ENCODE measurements at regions not wholly inside any gene's neighbourhood (a gene's known extent, or its start where the extent isn't known, plus 50 kb on each side); places are given as distances from the start of the nearest gene placed in this dataset.

DNA sequence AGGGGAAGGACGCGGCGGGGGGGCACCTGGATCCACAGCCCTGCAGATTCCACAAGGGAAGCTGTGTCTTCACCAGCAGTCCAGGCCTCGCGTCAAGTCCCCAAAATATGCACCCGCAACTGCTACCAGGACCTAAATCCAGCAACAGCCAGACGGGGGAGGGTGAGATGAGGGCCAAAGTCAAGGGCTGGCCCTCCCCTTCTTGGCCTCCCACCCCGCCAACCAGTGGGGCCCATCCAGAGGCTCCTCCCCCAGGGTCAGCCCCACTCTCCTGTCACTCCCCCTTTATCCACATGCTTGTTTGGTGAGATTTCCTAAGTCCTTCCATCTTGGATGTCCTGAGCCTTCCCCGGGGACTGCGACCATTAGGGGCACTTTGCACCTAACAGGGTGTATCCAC is 138.7 kb downstream of the ENGASE start:
- no peak for DNase-seq
- no peak for ATAC-seq

DNA sequence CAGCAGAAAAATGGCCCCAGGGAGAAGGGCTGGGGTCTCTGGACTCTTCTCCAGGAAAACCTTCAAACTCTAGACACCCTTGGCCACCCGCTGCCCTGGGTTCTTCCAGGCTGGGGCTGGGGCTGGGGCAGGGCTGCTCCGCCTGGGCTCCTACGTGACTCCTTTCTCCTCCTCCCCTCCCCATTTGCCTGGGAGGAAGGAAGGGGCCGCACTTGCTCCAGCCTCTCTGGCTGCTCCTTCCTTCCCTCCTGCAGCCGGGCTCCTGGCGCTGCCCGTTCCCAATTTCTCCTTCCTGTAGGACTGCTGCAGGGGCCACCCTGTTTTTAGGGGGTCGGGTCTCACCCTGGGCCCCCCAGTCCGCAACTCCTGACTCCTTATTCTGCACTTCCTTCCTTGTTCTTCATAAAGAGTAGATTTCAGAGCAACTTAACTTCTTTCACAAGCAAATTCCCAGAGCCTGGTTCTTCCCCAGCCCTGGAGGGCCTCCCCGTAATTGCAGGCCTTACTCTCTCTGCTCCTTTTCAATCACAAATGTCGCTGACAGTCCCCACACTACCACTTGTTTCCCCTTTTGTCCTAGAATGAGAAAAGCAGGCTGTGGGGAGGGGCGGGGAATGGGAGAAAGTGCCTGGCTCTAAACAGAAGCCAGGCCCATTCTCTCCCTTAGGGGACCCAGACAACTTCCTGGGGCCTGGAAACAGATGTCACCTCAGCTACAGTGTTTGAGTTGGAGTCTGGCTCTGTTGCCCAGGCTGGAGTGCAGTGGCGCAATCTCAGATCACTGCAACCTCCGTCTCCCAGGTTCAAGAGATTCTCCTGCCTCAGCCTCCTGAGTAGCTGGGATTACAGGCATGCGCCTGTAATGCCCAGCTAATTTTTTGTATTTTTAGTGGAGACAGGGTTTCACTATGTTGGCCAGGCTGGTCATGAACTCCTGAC is 137.8 kb downstream of the ENGASE start:
- intact Hi-C loops (cut with DNase I) = no loop called here
- ATAC-seq (no peak), DNase-seq (no peak)

More for the DNA sequence above, 138.7 kb downstream of the ENGASE start:
- intact Hi-C loops (cut with DNase I) = no loop called here

DNA sequence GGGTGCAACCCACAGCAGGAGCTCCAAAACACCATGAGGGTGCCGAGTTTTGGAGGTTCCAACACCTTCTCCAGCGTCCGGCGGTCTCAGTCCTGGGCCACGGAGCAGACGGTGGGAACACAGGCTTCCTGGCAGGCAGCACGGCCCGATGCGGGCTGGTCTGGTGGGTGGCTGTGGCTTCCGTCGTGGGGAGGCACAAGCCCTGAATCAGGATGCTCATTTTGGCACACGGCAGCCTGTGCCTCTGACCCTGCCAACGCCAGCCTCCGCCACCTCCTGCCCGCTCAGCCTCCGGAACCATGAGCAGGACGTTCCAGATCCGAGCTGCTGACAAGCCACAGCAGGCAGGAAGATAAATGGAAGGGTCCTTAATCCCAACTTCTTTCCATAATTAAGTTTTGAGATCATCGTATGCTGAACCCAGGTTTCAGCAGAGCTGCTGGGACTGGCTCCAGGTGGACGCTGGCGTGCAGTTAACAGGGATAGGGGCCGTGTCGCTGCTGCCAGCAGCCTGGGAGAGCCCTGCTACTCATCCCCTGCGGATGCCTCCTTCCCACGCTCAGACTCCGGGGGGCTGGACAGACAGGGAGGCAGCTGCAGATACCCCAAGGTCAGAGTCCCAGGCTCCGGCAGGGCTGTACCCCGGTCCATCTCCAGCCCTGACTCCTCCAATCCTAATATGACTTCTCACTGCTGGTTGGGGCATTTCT is 136.6 kb downstream of the ENGASE start:
- intact Hi-C loops (cut with DNase I) = no loop called here
- ATAC-seq (no peak), DNase-seq (no peak)

DNA sequence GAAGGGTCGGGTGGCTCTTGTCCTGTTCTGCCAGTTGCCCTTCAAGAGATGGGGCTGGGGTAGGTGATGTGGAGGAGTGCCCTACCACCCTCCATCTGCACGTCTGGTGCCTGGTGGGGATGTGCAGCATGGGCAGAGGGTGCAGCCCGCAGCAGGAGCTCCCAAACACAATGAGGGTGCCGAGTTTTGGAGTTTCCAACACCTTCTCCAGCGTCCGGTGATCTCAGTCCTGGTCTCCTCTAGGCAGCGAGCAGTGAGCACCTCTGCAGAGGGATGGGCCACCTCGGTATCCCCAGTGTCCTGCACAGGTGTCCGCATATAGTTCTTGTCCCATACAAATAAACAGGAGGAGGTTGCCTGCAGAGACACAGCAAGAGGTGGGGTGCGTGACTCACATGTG is 136.0 kb downstream of the ENGASE start:
- DNase-seq (no peak), ATAC-seq (no peak)
- intact Hi-C loops (cut with DNase I) = no loop called here

- ATAC-seq = no peak
- intact Hi-C loops (cut with DNase I) = no loop called here
- DNase-seq = no peak
Measured at GRCh38 chr17:79207960-79208359, 133.3 kb downstream of the ENGASE start.

DNA sequence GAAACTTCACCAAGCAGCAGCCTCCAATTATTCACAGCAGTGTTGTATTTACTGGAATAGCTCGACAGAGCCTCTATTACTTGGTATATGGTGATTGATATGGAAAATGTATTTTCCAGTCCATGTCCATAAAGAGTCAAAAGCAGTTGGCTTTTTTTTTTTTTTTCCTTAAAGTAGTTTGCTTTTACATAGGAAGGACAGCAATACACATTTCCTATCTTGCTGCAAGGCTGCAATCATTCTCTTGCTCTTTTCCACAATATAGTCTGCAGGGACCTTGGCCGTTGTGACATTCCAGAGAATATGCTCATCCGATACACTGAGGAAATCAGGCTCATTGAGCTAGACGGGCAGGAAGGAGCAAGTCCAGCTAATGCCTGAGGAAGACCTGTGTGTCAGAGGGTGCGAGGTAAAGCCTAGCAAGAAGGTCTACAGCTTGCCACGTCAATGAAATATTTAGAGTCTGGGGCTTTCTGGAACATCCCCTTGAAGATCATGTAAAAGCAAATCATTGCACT is 131.1 kb downstream of the ENGASE start:
- intact Hi-C loops (cut with DNase I) = no loop called here
- DNase-seq = no peak
- no peak for ATAC-seq

- intact Hi-C loops (cut with DNase I) = no loop called here
- ATAC-seq = no peak
- no peak for DNase-seq
Measured at GRCh38 chr17:79204261-79204660, 129.6 kb downstream of the ENGASE start.

DNA sequence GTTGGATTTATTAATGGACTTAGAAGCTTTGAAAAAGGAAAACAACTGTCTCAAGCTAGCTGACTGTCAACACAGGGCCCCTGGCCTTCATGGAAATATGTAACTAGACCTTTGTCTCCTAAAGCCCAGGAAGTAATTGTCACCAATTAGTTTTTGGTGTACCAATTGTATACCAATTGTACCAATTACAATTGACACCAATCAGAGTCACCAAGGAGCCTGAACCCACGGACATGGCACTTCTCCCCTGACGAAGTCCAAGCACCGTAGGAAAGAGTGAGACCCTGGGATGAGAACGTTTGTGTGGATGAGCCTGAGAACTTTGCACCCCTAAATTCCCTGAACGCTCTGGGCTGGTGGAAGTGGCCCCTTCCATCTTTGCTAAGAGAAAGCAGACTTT is 129.0 kb downstream of the ENGASE start:
- no peak for DNase-seq
- no peak for ATAC-seq
- intact Hi-C loops (cut with DNase I) = no loop called here

- intact Hi-C loops (cut with DNase I) = no loop called here
- DNase-seq (no peak), ATAC-seq (no peak)
Measured at GRCh38 chr17:79203016-79203415, 128.4 kb downstream of the ENGASE start.

DNA sequence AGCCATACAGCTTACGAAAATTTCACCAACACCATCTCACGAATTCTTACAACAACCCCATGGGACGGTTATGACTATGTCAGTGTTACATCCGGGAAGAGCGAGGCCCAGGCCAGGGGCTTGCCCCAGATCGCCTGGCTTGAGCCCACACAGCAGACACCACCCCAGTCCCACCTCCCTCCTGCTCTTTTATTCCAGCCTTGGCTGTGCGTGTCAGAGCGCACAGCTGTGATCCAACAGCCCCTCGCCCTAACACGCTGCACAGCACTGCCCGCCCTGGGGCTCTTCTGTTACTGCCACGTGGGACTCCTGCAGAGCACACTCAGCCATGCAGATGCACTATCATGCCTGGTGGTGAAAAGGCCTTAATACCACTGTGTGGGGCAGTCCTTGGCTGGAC is 127.9 kb downstream of the ENGASE start:
- ATAC-seq (no peak), DNase-seq (no peak)
- intact Hi-C loops (cut with DNase I) = no loop called here

DNA sequence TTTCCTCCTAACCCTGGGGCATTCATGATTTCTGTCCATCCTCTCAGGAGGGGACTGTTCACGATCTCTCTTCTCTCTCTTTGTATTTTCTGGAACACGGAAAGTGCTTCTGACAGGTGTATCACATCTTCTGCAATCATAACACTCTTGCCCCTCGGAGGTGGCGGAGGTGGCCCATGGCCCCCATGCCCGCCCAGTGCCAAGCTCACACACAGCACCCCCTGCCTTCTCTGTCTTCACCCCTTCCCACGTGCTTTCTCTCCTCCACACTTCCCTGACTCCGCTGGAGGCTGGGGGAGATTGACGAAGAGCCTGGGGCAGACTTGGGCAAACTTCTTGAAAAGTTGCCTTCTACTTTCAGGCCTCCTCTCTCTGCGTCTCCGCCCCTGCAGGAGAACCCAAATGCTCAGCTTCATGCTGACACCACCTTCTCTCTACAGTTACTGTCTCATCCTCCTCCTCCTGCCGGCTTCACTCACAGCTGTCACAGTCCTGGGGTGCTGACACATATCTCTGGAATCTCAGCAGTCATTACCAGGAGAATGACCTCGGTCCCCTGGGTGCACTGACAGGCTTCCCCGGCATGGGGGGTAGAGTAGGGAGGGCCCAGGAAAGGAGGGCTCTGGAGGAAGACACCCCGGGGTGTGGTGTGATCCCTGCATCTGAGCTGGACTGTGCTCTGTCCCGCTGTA is 127.1 kb downstream of the ENGASE start:
- ATAC-seq = no peak
- intact Hi-C loops (cut with DNase I) = no loop called here
- no peak for DNase-seq

- DNase-seq (no peak), ATAC-seq (no peak)
Measured at GRCh38 chr17:79201119-79201518, 126.5 kb downstream of the ENGASE start.

DNA sequence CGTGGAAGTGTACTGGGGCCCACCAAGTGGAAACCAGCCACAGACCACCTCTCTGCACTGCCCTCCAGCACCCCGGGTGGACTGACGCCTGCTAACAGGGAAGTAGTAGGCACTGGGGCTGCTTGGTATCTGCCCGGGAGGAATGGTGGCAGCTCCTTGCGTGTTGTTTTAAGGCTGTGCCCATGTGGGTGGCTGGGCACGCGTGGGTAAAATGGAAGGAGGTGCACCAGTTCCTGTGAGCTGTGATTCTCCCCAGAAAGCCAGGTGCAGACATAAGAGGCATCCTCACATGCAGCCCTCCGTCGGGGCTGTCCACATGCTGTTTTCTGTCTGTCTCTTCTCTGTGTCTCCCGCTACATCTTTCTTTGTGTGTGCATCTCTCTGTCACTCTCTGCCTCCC is 122.3 kb downstream of the ENGASE start:
- DNase-seq = no peak
- intact Hi-C loops (cut with DNase I) = no loop called here
- no peak for ATAC-seq

More at GRCh38 chr17:79201119-79201518, 126.5 kb downstream of the ENGASE start:
- intact Hi-C loops (cut with DNase I) = no loop called here

- peak; percentile 54 for DNase-seq
- ATAC-seq = peak in 1 of 2 donors; percentile 49
- intact Hi-C loops (cut with DNase I) = no loop called here
Measured at GRCh38 chr17:79192503-79193351, 118.1 kb downstream of the ENGASE start.

- DNase-seq = no peak
- intact Hi-C loops (cut with DNase I) = no loop called here
Measured at GRCh38 chr17:79191270-79191934, 116.8 kb downstream of the ENGASE start.

DNA sequence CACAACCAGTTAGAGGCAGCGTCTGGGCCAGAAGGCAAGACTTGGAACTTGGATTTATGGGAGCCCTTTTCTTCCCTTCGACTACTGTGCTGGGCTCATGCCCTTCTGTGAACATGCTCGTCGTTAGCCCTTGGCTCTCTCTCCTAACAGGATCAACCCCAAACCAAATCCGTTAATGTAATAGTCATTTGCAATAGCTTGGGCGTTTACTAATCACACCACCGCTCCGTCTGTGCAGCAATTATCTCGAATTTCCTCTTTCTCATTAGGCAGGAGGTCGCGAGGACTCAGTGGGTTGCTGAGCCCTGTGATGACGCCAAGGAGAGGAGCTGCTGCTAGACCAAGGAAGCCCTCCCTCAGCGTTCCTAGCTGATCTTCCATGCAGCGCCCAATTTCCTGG is 114.7 kb downstream of the ENGASE start:
- intact Hi-C loops (cut with DNase I) = loop anchor here (2.0 to 10.0 kb wide), 2 partner anchors 201 to 205 kb away; no protein-coding TSS in a partner anchor
- DNase-seq (no peak), ATAC-seq (no peak)

More at GRCh38 chr17:79191270-79191934, 116.8 kb downstream of the ENGASE start:
- no peak for ATAC-seq

- ATAC-seq = no peak
- intact Hi-C loops (cut with DNase I) = loop anchor here (2.0 to 10.0 kb wide), 2 partner anchors 202 to 206 kb away; no protein-coding TSS in a partner anchor
- no peak for DNase-seq
Measured at GRCh38 chr17:79188685-79189084, 114.1 kb downstream of the ENGASE start.

DNA sequence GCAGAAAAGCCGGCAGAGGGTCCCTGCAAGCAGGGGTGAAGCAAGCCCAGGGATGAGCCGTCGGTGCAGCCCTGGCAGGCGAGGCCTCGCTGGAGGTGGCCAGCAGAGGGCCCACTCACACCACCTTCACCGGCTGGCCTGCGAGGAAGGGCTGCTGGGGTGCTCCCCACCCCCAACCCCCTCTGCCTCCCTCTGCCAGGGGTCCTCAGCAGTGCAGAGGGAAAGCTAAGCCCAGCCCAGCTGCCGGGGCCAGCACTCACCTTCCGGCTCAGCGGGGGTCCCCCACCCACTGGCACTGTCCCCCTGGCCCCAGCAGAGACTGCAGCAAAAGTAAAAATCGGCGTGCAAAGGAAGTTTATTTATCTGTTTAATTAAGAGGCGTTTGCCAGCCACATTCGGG is 113.4 kb downstream of the ENGASE start:
- intact Hi-C loops (cut with DNase I) = loop anchor here (2.0 to 10.0 kb wide), 2 partner anchors 203 to 207 kb away; no protein-coding TSS in a partner anchor
- no peak for DNase-seq
- ATAC-seq = peak in 1 of 2 donors; percentile 31

Data from left cardiac atrium (tissue), 4 donors.